H1 (cell line): ENCODE measurements at regions not wholly inside any gene's neighbourhood (a gene's known extent, or its start where the extent isn't known, plus 50 kb on each side); places are given as distances from the start of the nearest gene placed in this dataset.

Source experiments
- CTCF ChIA-PET: fragments of 300-600 bp; sonication (Branson Sonifier 250); formaldehyde crosslinking; loops from one replicate; lab custom pipeline; 2021; ENCODE audit not compliant: partially characterized antibody; lab: Charles Lee
- POLR2A ChIA-PET: fragments of 300-600 bp; sonication (Branson Sonifier 250); formaldehyde crosslinking; loops from one replicate; lab custom pipeline; 2021; ENCODE audit warnings: inconsistent platforms; ENCODE audit not compliant: partially characterized antibody; lab: Charles Lee
- DNase-seq, 2 experiments: peaks; one replicate each; pipeline versions ENCODE4 v3.0.0 to v3.0.0-alpha.2; 2010 to 2022; ENCODE audit warnings: low spot score in 2 of 2, low read depth in 1 of 2, mixed read lengths in 1 of 2
- FAIRE-seq: peaks from 2 replicates; lab custom pipeline; 2011; peaks lifted over from hg19 to GRCh38; lab: Jason Lieb, UNC
- H2AFZ ChIP-seq: 2 replicates; pipeline ENCODE4 v1.8.1; 2012; ENCODE audit warnings: low read length, inconsistent platforms
- H2AK5ac ChIP-seq: 2 replicates; pipeline ENCODE4 v1.6.1; 2013; ENCODE audit warnings: low read depth, low read length
- H2BK120ac ChIP-seq: replicated peaks from 2 replicates; pipeline ENCODE3; 2013; ENCODE audit warnings: low read depth, low read length, inconsistent platforms
- H2BK12ac ChIP-seq: 2 replicates; pipeline ENCODE4 v1.6.1; 2013; ENCODE audit warnings: low read depth, low read length
- H2BK15ac ChIP-seq: 2 replicates; pipeline ENCODE4 v1.6.1; 2013; ENCODE audit warnings: low read length
- H2BK20ac ChIP-seq: 2 replicates; pipeline ENCODE4 v1.6.1; 2013; ENCODE audit warnings: low read length
- H2BK5ac ChIP-seq: 2 replicates; pipeline ENCODE4 v1.6.1; 2013; ENCODE audit warnings: low read depth, low read length
- H3K14ac ChIP-seq: 2 replicates; pipeline ENCODE4 v1.6.1; 2013; ENCODE audit warnings: inconsistent platforms; ENCODE audit not compliant: insufficient read length
- H3K18ac ChIP-seq: 2 replicates; pipeline ENCODE4 v1.6.1; 2013; ENCODE audit warnings: low read length; ENCODE audit errors: extremely low read depth
- H3K23ac ChIP-seq: 2 replicates; pipeline ENCODE4 v1.6.1; 2013; ENCODE audit warnings: inconsistent platforms; ENCODE audit not compliant: insufficient read length
- H3K23me2 ChIP-seq: 2 replicates; pipeline ENCODE4 v1.6.1; 2013; ENCODE audit warnings: low read depth, low read length
- H3K27ac ChIP-seq: 2 replicates; pipeline ENCODE4 v1.6.1; 2011; ENCODE audit warnings: low read depth, low read length, inconsistent platforms
- H3K27me3 ChIP-seq, 4 experiments: replicated peaks in 1 of 4; 1 replicate in 1 of 4; 2 replicates in 3 of 4; pipeline versions ENCODE4 v1.6.1 to v1.8.1; 2011 to 2013; ENCODE audit warnings: low read length in 3 of 4, mild to moderate bottlenecking in 3 of 4, inconsistent platforms in 2 of 4, mixed read lengths in 2 of 4, moderate library complexity in 1 of 4; ENCODE audit not compliant: control insufficient read depth in 3 of 4, insufficient read depth in 3 of 4; ENCODE audit errors: extremely low read depth in 1 of 4
- H3K36me3 ChIP-seq, 4 experiments: 2 replicates each; pipeline versions ENCODE4 v1.6.1 to v1.8.1; 2011 to 2013; ENCODE audit warnings: mild to moderate bottlenecking in 4 of 4, low read length in 3 of 4, moderate library complexity in 2 of 4, control low read depth in 1 of 4, inconsistent platforms in 1 of 4; ENCODE audit not compliant: insufficient read depth in 4 of 4, control insufficient read depth in 2 of 4
- H3K4ac ChIP-seq: replicated peaks from 2 replicates; pipeline ENCODE3; 2013; ENCODE audit warnings: low read length, low read depth, mixed read lengths, inconsistent platforms; ENCODE audit not compliant: insufficient read length
- H3K4me1 ChIP-seq, 4 experiments: replicated peaks in 1 of 4; 1 replicate in 1 of 4; 2 replicates in 3 of 4; pipeline versions ENCODE4 v1.6.1 to v1.8.1; 2011 to 2013; ENCODE audit warnings: low read length in 3 of 4, inconsistent platforms in 2 of 4, mixed read lengths in 1 of 4; ENCODE audit not compliant: insufficient read depth in 4 of 4, control insufficient read depth in 3 of 4
- H3K4me2 ChIP-seq, 2 experiments: 2 replicates each; pipeline versions ENCODE4 v1.6.1 to v1.8.1; 2011 to 2013; ENCODE audit warnings: low read depth in 2 of 2, low read length in 2 of 2, control low read depth in 1 of 2, inconsistent platforms in 1 of 2, mild to moderate bottlenecking in 1 of 2; ENCODE audit not compliant: insufficient read depth in 1 of 2
- H3K4me3 ChIP-seq, 4 experiments: fragments of 200-600, 300-600 bp in 1 of 4; sonication (generic), shearing (Covaris generic), sonication (Bioruptor Twin) in 1 of 4; 2 replicates each; pipeline versions ENCODE4 v1.5.1 to v1.8.1; 2011 to 2016; ENCODE audit warnings: low read length in 4 of 4, low read depth in 3 of 4, control low read depth in 2 of 4, inconsistent platforms in 2 of 4, mild to moderate bottlenecking in 2 of 4, mixed read lengths in 1 of 4, moderate library complexity in 1 of 4; ENCODE audit not compliant: insufficient read depth in 2 of 4; ENCODE audit errors: extremely low read depth in 1 of 4
- H3K56ac ChIP-seq: replicated peaks from 2 replicates; pipeline ENCODE3; 2013; ENCODE audit warnings: low read depth, mild to moderate bottlenecking, mixed read lengths, low read length, inconsistent platforms; ENCODE audit not compliant: insufficient read length
- H3K79me1 ChIP-seq: 2 replicates; pipeline ENCODE4 v1.6.1; 2013; ENCODE audit warnings: low read depth, low read length, control low read depth
- H3K79me2 ChIP-seq, 2 experiments: 2 replicates each; pipeline versions ENCODE4 v1.6.1 to v1.8.1; 2012 to 2013; ENCODE audit warnings: low read length in 2 of 2, mild to moderate bottlenecking in 2 of 2, inconsistent platforms in 1 of 2; ENCODE audit not compliant: insufficient read depth in 2 of 2, control insufficient read depth in 1 of 2
- H3K9ac ChIP-seq, 4 experiments: replicated peaks in 1 of 4; 1 replicate in 1 of 4; 2 replicates in 3 of 4; pipeline versions ENCODE4 v1.6.1 to v1.8.1; 2011 to 2013; ENCODE audit warnings: low read depth in 3 of 4, low read length in 3 of 4, control low read depth in 2 of 4, mild to moderate bottlenecking in 2 of 4, moderate library complexity in 2 of 4, inconsistent platforms in 1 of 4; ENCODE audit errors: extremely low read depth in 1 of 4
- H3K9me3 ChIP-seq, 2 experiments: 2 replicates each; pipeline versions ENCODE4 v1.6.1 to v1.8.1; 2012 to 2013; ENCODE audit warnings: mild to moderate bottlenecking in 2 of 2, moderate library complexity in 2 of 2, control low read depth in 1 of 2, inconsistent platforms in 1 of 2, low read depth in 1 of 2, low read length in 1 of 2, mixed read lengths in 1 of 2; ENCODE audit not compliant: insufficient read depth in 2 of 2
- H4K20me1 ChIP-seq, 2 experiments: replicated peaks in 1 of 2; 2 replicates each; pipeline versions ENCODE3 to v1.8.1; 2011 to 2013; ENCODE audit warnings: inconsistent platforms in 2 of 2, low read length in 2 of 2, mild to moderate bottlenecking in 1 of 2; ENCODE audit not compliant: insufficient read depth in 2 of 2, control insufficient read depth in 1 of 2
- H4K5ac ChIP-seq: 2 replicates; pipeline ENCODE4 v1.6.1; 2013; ENCODE audit warnings: low read length, low read depth, mixed read lengths, inconsistent platforms; ENCODE audit not compliant: insufficient read length
- H4K8ac ChIP-seq: 2 replicates; pipeline ENCODE4 v1.8.0; 2013; ENCODE audit warnings: mild to moderate bottlenecking, moderate library complexity, low read length, inconsistent platforms; ENCODE audit not compliant: insufficient read depth; ENCODE audit errors: extremely low read depth
- H4K91ac ChIP-seq: replicated peaks from 2 replicates; pipeline ENCODE3; 2013; ENCODE audit warnings: low read length, mixed read lengths, inconsistent platforms; ENCODE audit not compliant: insufficient read length
- CHD2 ChIP-seq: IDR thresholded peaks from 2 replicates; pipeline ENCODE4 v1.6.1; 2012; ENCODE audit warnings: low read length, improper control_type of control experiment
- CREB1 ChIP-seq: IDR thresholded peaks from 2 replicates; pipeline ENCODE4 v1.6.1; 2012; ENCODE audit warnings: inconsistent platforms
- GABPA ChIP-seq: IDR thresholded peaks from 2 replicates; pipeline ENCODE4 v1.6.1; 2011; ENCODE audit warnings: mild to moderate bottlenecking, low read length, moderate library complexity, borderline replicate concordance; ENCODE audit not compliant: insufficient read depth
- GTF2F1 ChIP-seq: IDR thresholded peaks from 2 replicates; pipeline ENCODE4 v1.6.1; 2012; ENCODE audit warnings: low read depth, low read length, improper control_type of control experiment, borderline replicate concordance
- KDM1A ChIP-seq: fragments of 200-600, 300-600 bp; sonication (generic); IDR thresholded peaks from 2 replicates; pipeline ENCODE4 v1.7.1; 2016; ENCODE audit warnings: mild to moderate bottlenecking, low read length, borderline replicate concordance
- PHF8 ChIP-seq: fragments of 200-600 bp; sonication (generic); conservative IDR thresholded peaks from 2 replicates; pipeline ENCODE4 v1.7.1; 2012; ENCODE audit warnings: low read depth, mild to moderate bottlenecking, inconsistent platforms, low read length, moderate library complexity
- POU5F1 ChIP-seq: IDR thresholded peaks from 2 replicates; pipeline ENCODE4 v1.6.1; 2011; ENCODE audit warnings: low read depth, mild to moderate bottlenecking, low read length, moderate library complexity
- SP1 ChIP-seq: IDR thresholded peaks from 2 replicates; pipeline ENCODE4 v1.6.1; 2011; ENCODE audit warnings: low read depth, low read length
- SP4 ChIP-seq: IDR thresholded peaks from 2 replicates; pipeline ENCODE4 v1.6.1; 2012; ENCODE audit warnings: low read length, inconsistent platforms
- SRF ChIP-seq: IDR thresholded peaks from 2 replicates; pipeline ENCODE4 v1.6.1; 2011; ENCODE audit warnings: mild to moderate bottlenecking, low read depth, low read length, moderate library complexity
- TEAD4 ChIP-seq: IDR thresholded peaks from 2 replicates; pipeline ENCODE4 v1.6.1; 2012; ENCODE audit warnings: low read depth, low read length, inconsistent platforms, mixed read lengths
- WGBS, 2 experiments: shearing (Covaris generic) in 1 of 2; methylation state at CpG; one replicate each; pipeline versions ENCODE4 v1.1.6 to v1.1.7; 2013 to 2015; ENCODE audit warnings: low lambda C conversion rate in 2 of 2, mixed read lengths in 2 of 2, inconsistent platforms in 1 of 2, low coverage in 1 of 2, missing lambda C conversion rate in 1 of 2; ENCODE audit not compliant: insufficient replicate concordance in 2 of 2, insufficient coverage in 1 of 2, insufficient read length in 1 of 2; ENCODE audit errors: extremely low coverage in 1 of 2, missing lambda C conversion rate in 1 of 2; 5-methylcytosine and 5-hydroxymethylcytosine counted together

- DNase-seq (no peak), FAIRE-seq (no peak)
- Histone ChIP-seq H2BK15ac (no peak overlapping the region), H3K23ac (no peak overlapping the region), H3K27ac (no peak overlapping the region), H4K91ac (no peak overlapping the region), H2BK20ac (no peak overlapping the region), H2AK5ac (no peak overlapping the region), H4K5ac (no peak overlapping the region), H3K23me2 (no peaks in the 10 kb centered on the region), H3K27me3 (no peaks in the 10 kb centered on the region), H3K56ac (no peak overlapping the region), H3K9ac (no peak overlapping the region), H3K79me2 (no peaks in the 10 kb centered on the region), H3K4me3 (no peak overlapping the region), H2BK5ac (no peak overlapping the region), H2BK12ac (no peak overlapping the region), H3K4ac (no peak overlapping the region), H3K36me3 (no peaks in the 10 kb centered on the region), H2BK120ac (no peak overlapping the region), H3K4me1 (no peaks in the 10 kb centered on the region), H4K8ac (no peak overlapping the region), H3K14ac (no peak overlapping the region), H3K18ac (no peak overlapping the region), H2AFZ (no peak overlapping the region), H3K79me1 (no peaks in the 10 kb centered on the region), H4K20me1 (no peaks in the 10 kb centered on the region), H3K9me3 (no peaks in the 10 kb centered on the region), H3K4me2 (no peak overlapping the region)
- ChIA-PET POLR2A (no interaction called here), CTCF (no interaction called here)
- no peak for TF ChIP-seq SP1
- no peak for TF ChIP-seq SP4
- no peak for TF ChIP-seq PHF8
- TF ChIP-seq POU5F1, result no peak
- no peak for TF ChIP-seq GTF2F1
- TF ChIP-seq CHD2, result no peak
- TF ChIP-seq TEAD4, result no peak
- TF ChIP-seq CREB1, result no peak
- TF ChIP-seq GABPA, result no peak
- TF ChIP-seq SRF, result no peak
- TF ChIP-seq KDM1A, result no peak
- WGBS, 2 experiments, result 91% methylated on average over 4 of the region's 4 CpGs; no CpG with 5 or more reads in 1 of the 2 experiments
Measured at GRCh38 chr7:41842956-41843355, 140.1 kb upstream of the INHBA start.
